Testis (tissue), 2 donors: ENCODE measurements at regions not wholly inside any gene's neighbourhood (a gene's known extent, or its start where the extent isn't known, plus 50 kb on each side); places are given as distances from the start of the nearest gene placed in this dataset.

Experiments
- DNase-seq: peaks from one replicate; pipeline ENCODE4 v3.0.0-alpha.2; 2019
- H3K27ac ChIP-seq, 2 donors: fragments of 200-600 bp; sonication (generic); one replicate each; pipeline ENCODE4 v1.5.1; 2019
- H3K27me3 ChIP-seq: fragments of 200-600 bp; sonication (generic); one replicate; pipeline ENCODE4 v1.5.1; 2019
- H3K36me3 ChIP-seq: fragments of 200-600 bp; sonication (generic); one replicate; pipeline ENCODE4 v1.5.1; 2017; ENCODE audit warnings: low read depth; ENCODE audit errors: missing control alignments
- H3K4me1 ChIP-seq: fragments of 200-600 bp; sonication (generic); one replicate; pipeline ENCODE4 v1.5.1; 2019
- H3K4me3 ChIP-seq, 2 donors: fragments of 200-600 bp; sonication (generic); one replicate each; pipeline ENCODE4 v1.5.1; 2017 to 2019
- H3K9me3 ChIP-seq: fragments of 200-600 bp; sonication (generic); one replicate; pipeline ENCODE4 v1.5.1; 2017
- POLR2A ChIP-seq: fragments of 450-650 bp; IDR thresholded peaks from one replicate; pipeline ENCODE4 v1.6.1; 2017; ENCODE audit warnings: antibody characterized with exemption, mild to moderate bottlenecking, moderate library complexity
- WGBS, 2 donors: methylation state at CpG; one replicate each; pipeline ENCODE4 v1.1.5; 2018; 5-methylcytosine and 5-hydroxymethylcytosine counted together
- intact Hi-C: fragments of 100-400 bp; cut with DNase I; formaldehyde crosslinking; loops from one replicate; pipeline ENCODE4 v1.15.1; 2023; ENCODE audit warnings: low total_unique reads
- TF ChIP-seq, protein P1 (sequence below), 3 experiments: fragments of 450-650 bp in 2 of 3; fragments of 200-600 bp in 1 of 3; sonication (generic) in 1 of 3; IDR thresholded peaks; one replicate each; pipeline ENCODE4 v1.5.1; 2016 to 2019; ENCODE audit warnings: antibody characterized with exemption in 3 of 3, mild to moderate bottlenecking in 2 of 3, moderate library complexity in 1 of 3

DNA sequence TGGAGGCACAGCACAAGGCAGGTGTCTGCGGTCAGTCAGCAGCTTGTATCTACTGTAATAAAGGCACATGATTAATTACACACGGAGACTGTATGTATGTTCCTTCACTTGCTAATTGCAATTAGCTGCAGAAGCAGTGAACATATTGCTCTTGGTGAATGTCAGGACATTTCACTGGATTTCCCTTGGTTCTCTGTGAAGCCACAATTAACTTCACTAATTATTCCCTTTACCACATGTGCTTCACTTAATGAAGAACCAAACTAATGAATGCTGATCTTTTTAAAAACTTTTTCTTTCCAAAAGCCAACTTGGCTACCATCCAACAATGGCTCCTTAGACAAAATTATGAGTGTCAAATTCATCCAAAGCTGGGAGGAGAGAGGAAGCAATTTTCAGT lies 290.7 kb downstream of the ADRA2A start:
- no peak overlapping the region for H3K4me3 ChIP-seq
- TF ChIP-seq, protein P1, sequence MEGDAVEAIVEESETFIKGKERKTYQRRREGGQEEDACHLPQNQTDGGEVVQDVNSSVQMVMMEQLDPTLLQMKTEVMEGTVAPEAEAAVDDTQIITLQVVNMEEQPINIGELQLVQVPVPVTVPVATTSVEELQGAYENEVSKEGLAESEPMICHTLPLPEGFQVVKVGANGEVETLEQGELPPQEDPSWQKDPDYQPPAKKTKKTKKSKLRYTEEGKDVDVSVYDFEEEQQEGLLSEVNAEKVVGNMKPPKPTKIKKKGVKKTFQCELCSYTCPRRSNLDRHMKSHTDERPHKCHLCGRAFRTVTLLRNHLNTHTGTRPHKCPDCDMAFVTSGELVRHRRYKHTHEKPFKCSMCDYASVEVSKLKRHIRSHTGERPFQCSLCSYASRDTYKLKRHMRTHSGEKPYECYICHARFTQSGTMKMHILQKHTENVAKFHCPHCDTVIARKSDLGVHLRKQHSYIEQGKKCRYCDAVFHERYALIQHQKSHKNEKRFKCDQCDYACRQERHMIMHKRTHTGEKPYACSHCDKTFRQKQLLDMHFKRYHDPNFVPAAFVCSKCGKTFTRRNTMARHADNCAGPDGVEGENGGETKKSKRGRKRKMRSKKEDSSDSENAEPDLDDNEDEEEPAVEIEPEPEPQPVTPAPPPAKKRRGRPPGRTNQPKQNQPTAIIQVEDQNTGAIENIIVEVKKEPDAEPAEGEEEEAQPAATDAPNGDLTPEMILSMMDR (IDR thresholded peaks at IDR 0.05), result no peak
- TF ChIP-seq POLR2A, result no peak
- 32 to 40% methylated on average over 2 of the region's 2 CpGs for WGBS, 2 donors
- no peaks in the 10 kb centered on the region for H3K36me3 ChIP-seq
- H3K4me1 ChIP-seq, result no peaks in the 10 kb centered on the region
- H3K27me3 ChIP-seq, result no peaks in the 10 kb centered on the region
- no peak for DNase-seq
- no peak overlapping the region for H3K27ac ChIP-seq
- no peaks in the 10 kb centered on the region for H3K9me3 ChIP-seq
- intact Hi-C loops, result no loop called here

DNA sequence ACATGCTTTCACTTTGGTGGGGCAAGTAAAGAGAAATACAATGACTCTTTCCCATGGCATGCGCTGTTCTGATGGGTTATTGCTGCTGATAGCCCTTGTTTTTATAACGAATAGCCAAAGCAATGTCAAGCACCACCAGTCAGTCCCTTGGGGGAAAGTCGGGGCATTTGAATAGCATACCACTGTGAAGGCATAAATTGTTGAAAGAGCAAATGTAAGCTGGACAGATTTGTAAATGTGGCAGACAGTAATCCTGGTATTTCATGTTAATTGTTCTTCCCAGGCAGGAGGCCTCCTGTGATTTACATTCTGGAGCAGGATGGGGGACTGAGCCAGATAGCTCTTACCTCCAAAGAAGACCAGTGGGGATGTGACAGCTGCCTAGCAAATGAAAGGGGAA lies 293.3 kb downstream of the ADRA2A start:
- no peaks in the 10 kb centered on the region for H3K36me3 ChIP-seq
- H3K27me3 ChIP-seq, result no peaks in the 10 kb centered on the region
- H3K27ac ChIP-seq, result no peak overlapping the region
- no peaks in the 10 kb centered on the region for H3K4me1 ChIP-seq
- WGBS, 2 donors, result 41 to 68% methylated on average over 3 of the region's 3 CpGs
- no peak for TF ChIP-seq POLR2A
- TF ChIP-seq, protein P1 (IDR thresholded peaks at IDR 0.05), result no peak
- intact Hi-C loops, result no loop called here
- no peaks in the 10 kb centered on the region for H3K9me3 ChIP-seq
- DNase-seq, result no peak
- H3K4me3 ChIP-seq, result no peak overlapping the region

DNA sequence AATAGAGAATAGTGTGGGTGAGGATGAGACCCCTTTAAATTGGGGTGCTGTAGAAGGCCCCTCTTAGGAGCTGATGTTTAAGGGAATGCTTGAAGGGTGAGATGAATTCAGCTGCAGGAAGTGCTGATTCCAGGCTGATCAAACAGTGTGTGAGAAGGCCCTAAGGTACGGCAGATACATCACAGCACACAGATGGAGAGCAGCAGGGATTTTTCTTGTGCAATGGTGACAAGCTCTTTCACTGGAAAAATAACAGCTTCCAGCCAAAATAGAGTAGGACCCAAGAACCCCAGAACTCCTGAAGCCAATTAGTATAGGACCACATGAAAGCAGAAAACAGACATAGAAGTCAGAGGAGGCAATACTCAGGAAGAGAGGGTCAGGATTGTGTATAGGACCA lies 296.9 kb downstream of the ADRA2A start:
- WGBS, 2 donors, result 63 to 100% methylated on average over 1 of the region's 1 CpG
- TF ChIP-seq, protein P1 (IDR thresholded peaks at IDR 0.05), result no peak
- no peak for TF ChIP-seq POLR2A
- no peak for DNase-seq

DNA sequence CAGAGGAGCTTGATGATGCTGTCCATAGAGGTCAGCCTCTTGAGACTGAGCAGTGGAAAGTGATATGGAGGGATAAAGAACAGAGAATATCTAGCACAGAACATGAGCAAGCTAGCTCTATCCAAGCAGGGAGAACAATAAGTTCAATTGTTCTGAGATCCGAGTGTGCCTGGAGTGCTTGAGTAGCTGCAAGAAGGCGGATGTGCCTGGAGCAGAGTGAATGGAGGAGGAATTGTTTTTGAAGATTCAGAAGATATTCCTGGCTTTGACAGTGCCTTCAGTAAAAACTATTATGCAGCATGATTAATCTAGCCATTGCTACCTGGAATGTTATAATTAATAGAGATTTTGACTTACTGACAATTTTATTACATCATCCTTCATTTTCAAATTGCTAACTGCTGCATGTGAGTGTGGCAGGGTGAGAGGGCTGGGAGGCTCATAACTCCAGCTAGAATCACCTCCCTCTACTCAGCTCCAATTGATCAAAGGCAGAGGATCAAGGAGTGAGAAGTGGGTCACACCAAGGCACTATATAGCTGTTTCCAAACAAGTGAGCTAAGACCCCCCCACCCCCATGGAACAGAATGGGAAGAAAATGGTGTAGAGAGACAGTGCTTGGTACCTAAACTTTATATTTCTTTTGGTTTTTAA lies 302.8 kb downstream of the ADRA2A start:
- no peak overlapping the region for H3K4me3 ChIP-seq
- H3K27me3 ChIP-seq, result no peaks in the 10 kb centered on the region
- H3K9me3 ChIP-seq, result no peaks in the 10 kb centered on the region
- H3K27ac ChIP-seq, result no peak overlapping the region
- no peak for TF ChIP-seq POLR2A
- TF ChIP-seq, protein P1 (IDR thresholded peaks at IDR 0.05), result no peak
- H3K36me3 ChIP-seq, result no peaks in the 10 kb centered on the region
- intact Hi-C loops, result no loop called here
- DNase-seq, result peak; percentile 63
- H3K4me1 ChIP-seq, result peaks cover 7% of the 10 kb centered on the region
- WGBS, 2 donors, result 55 to 74% methylated on average over 2 of the region's 2 CpGs

More for the DNA sequence above, 296.9 kb downstream of the ADRA2A start:
- intact Hi-C loops, result no loop called here
- Histone ChIP-seq H3K27me3 (no peaks in the 10 kb centered on the region), H3K36me3 (no peaks in the 10 kb centered on the region), H3K4me1 (no peaks in the 10 kb centered on the region), H3K9me3 (no peaks in the 10 kb centered on the region), H3K27ac (no peak overlapping the region), H3K4me3 (no peak overlapping the region)

DNA sequence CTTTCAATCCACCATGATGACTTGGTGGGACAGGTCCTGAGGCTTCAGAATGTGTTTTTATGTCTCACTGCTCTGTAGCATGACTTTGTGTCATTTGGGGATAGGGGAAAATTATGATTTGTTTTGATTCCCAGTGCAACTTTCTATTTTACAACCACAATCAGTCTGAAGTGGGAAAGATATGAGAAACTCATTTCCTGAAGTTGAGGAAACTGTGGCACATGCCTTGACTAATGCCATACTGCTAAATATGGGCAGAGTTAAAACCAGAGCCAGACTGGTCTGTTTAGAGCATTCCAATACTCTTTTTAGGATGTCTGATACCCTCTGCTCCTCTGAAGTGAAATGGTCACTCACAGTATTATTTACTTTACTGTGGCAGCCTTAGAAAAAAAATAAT lies 307.7 kb downstream of the ADRA2A start:
- Histone ChIP-seq H3K4me3 (no peak overlapping the region), H3K9me3 (no peaks in the 10 kb centered on the region), H3K36me3 (no peaks in the 10 kb centered on the region), H3K27ac (no peak overlapping the region), H3K4me1 (peaks cover 2% of the 10 kb centered on the region), H3K27me3 (no peaks in the 10 kb centered on the region)
- TF ChIP-seq, protein P1 (IDR thresholded peaks at IDR 0.05), result no peak
- no peak for TF ChIP-seq POLR2A
- intact Hi-C loops, result no loop called here
- DNase-seq, result no peak
